ENCODE measurements at regions not wholly inside any gene's neighbourhood (a gene's known extent, or its start where the extent isn't known, plus 50 kb on each side); places are given as distances from the start of the nearest gene placed in this dataset.

DNA sequence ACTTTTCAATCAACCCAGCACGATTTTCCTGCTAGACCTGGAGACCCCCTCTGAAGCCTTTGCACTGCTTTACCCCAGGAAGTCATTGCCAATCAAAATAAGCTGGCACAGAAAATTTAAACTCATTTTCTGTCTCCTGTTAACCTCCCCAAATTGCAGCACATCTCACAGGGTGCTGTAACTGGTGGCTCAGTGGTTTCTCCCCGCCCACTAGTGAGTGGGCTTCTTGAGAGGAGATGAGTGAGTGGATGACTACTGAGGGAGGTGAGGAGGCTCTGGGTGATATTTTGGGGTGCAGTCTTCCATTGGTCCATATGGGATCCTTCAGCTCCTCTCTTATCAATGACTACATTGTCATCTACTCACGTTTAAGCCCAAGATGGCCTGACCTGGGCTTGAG, 239.8 kb upstream of the HS6ST1 start:
- Histone ChIP-seq H3K9me3 (ENCODE audit: control insufficient read depth in 4 of 4, low read length in 3 of 4) (no peaks in the 10 kb centered on the region), H3K36me3 (ENCODE audit: control insufficient read depth in 4 of 4, insufficient read depth in 3 of 4, low read depth in 1 of 4, low read length in 3 of 4) (no peaks in the 10 kb centered on the region), H3K4me3 (ENCODE audit: low read depth in 1 of 3, low read length in 3 of 3) (no peak overlapping the region), H3K9ac (ENCODE audit: low read depth in 1 of 2, low read length in 2 of 2) (no peak overlapping the region), H3K4me1 (ENCODE audit: control insufficient read depth in 4 of 4, insufficient read depth in 4 of 4, low read length in 3 of 4) (no peaks in the 10 kb centered on the region), H3K27ac (ENCODE audit: low read depth in 1 of 2, low read length in 2 of 2) (no peak overlapping the region), H3K27me3 (ENCODE audit: control insufficient read depth in 4 of 4, insufficient read depth in 4 of 4, low read length in 3 of 4) (no peaks in the 10 kb centered on the region)
- DNase-seq (ENCODE audit: low spot score), result no peak
- 74% methylated on average over 3 of the region's 3 CpGs for WGBS
- TF ChIP-seq SP1 (IDR thresholded peaks at IDR 0.05), result no peak
- TF ChIP-seq TAF1 (conservative IDR thresholded peaks at IDR 0.05), result no peak
- TF ChIP-seq RXRA (IDR thresholded peaks at IDR 0.05), result no peak
- TF ChIP-seq EGR1 (IDR thresholded peaks at IDR 0.05; ENCODE audit: low read depth in 2 of 2), result no peak
- TF ChIP-seq, protein P1, sequence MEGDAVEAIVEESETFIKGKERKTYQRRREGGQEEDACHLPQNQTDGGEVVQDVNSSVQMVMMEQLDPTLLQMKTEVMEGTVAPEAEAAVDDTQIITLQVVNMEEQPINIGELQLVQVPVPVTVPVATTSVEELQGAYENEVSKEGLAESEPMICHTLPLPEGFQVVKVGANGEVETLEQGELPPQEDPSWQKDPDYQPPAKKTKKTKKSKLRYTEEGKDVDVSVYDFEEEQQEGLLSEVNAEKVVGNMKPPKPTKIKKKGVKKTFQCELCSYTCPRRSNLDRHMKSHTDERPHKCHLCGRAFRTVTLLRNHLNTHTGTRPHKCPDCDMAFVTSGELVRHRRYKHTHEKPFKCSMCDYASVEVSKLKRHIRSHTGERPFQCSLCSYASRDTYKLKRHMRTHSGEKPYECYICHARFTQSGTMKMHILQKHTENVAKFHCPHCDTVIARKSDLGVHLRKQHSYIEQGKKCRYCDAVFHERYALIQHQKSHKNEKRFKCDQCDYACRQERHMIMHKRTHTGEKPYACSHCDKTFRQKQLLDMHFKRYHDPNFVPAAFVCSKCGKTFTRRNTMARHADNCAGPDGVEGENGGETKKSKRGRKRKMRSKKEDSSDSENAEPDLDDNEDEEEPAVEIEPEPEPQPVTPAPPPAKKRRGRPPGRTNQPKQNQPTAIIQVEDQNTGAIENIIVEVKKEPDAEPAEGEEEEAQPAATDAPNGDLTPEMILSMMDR (IDR thresholded peaks at IDR 0.05; ENCODE audit: low read depth, low read length, missing input control), result no peak
- TF ChIP-seq, protein P2, sequence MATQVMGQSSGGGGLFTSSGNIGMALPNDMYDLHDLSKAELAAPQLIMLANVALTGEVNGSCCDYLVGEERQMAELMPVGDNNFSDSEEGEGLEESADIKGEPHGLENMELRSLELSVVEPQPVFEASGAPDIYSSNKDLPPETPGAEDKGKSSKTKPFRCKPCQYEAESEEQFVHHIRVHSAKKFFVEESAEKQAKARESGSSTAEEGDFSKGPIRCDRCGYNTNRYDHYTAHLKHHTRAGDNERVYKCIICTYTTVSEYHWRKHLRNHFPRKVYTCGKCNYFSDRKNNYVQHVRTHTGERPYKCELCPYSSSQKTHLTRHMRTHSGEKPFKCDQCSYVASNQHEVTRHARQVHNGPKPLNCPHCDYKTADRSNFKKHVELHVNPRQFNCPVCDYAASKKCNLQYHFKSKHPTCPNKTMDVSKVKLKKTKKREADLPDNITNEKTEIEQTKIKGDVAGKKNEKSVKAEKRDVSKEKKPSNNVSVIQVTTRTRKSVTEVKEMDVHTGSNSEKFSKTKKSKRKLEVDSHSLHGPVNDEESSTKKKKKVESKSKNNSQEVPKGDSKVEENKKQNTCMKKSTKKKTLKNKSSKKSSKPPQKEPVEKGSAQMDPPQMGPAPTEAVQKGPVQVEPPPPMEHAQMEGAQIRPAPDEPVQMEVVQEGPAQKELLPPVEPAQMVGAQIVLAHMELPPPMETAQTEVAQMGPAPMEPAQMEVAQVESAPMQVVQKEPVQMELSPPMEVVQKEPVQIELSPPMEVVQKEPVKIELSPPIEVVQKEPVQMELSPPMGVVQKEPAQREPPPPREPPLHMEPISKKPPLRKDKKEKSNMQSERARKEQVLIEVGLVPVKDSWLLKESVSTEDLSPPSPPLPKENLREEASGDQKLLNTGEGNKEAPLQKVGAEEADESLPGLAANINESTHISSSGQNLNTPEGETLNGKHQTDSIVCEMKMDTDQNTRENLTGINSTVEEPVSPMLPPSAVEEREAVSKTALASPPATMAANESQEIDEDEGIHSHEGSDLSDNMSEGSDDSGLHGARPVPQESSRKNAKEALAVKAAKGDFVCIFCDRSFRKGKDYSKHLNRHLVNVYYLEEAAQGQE (IDR thresholded peaks at IDR 0.05), result no peak
- no peak for TF ChIP-seq HNF4A (conservative IDR thresholded peaks at IDR 0.05)
- no peak for TF ChIP-seq RAD21 (IDR thresholded peaks at IDR 0.05)
- TF ChIP-seq, protein P3, sequence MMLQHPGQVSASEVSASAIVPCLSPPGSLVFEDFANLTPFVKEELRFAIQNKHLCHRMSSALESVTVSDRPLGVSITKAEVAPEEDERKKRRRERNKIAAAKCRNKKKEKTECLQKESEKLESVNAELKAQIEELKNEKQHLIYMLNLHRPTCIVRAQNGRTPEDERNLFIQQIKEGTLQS (IDR thresholded peaks at IDR 0.05), result no peak
- TF ChIP-seq, protein P4, sequence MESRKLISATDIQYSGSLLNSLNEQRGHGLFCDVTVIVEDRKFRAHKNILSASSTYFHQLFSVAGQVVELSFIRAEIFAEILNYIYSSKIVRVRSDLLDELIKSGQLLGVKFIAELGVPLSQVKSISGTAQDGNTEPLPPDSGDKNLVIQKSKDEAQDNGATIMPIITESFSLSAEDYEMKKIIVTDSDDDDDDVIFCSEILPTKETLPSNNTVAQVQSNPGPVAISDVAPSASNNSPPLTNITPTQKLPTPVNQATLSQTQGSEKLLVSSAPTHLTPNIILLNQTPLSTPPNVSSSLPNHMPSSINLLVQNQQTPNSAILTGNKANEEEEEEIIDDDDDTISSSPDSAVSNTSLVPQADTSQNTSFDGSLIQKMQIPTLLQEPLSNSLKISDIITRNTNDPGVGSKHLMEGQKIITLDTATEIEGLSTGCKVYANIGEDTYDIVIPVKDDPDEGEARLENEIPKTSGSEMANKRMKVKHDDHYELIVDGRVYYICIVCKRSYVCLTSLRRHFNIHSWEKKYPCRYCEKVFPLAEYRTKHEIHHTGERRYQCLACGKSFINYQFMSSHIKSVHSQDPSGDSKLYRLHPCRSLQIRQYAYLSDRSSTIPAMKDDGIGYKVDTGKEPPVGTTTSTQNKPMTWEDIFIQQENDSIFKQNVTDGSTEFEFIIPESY (IDR thresholded peaks at IDR 0.05), result no peak
- no peak for TF ChIP-seq HNF4G (IDR thresholded peaks at IDR 0.05)
- TF ChIP-seq, protein P5, sequence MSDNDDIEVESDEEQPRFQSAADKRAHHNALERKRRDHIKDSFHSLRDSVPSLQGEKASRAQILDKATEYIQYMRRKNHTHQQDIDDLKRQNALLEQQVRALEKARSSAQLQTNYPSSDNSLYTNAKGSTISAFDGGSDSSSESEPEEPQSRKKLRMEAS (IDR thresholded peaks at IDR 0.05), result no peak
- TF ChIP-seq GABPA (IDR thresholded peaks at IDR 0.05 in 1 of 2, conservative IDR thresholded peaks at IDR 0.05 in 1 of 2), result no peak
- TF ChIP-seq YY1 (IDR thresholded peaks at IDR 0.05), result no peak

DNA sequence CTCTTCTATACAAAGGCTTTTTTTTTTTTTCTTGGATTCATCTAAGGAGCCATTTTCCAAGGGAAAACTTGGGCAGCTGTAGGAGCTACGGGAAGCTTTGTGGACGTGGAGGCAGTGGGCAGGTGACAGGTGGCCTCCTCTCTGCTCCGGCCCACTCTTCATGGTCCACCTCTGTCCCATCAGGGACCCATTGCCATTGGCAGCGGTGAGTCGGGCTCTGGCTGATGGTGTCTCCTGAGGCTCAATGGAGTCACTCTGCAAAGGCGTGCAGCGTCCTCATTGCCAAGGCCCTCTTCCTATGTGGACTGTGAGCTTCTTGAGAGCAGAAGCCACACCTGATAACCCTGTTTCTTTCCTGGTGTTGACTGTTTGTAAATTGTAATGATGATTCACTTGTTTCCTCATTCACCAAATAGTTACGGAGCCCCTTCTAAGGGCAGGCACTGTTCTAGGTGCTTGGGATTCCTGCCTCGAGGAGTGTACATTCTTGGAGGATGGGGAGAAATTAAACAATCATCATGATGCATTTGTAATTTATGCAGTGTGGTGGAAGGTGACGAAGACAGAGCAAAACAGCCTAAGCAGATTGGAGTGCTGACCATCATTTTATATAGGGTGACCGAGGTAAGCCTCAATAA, 240.3 kb upstream of the HS6ST1 start:
- 95% methylated on average over 11 of the region's 11 CpGs for WGBS
- H3K4me3 ChIP-seq (ENCODE audit: low read depth in 1 of 3, low read length in 3 of 3), result no peak overlapping the region
- H3K9ac ChIP-seq (ENCODE audit: low read depth in 1 of 2, low read length in 2 of 2), result no peak overlapping the region
- no peaks in the 10 kb centered on the region for H3K4me1 ChIP-seq (ENCODE audit: control insufficient read depth in 4 of 4, insufficient read depth in 4 of 4, low read length in 3 of 4)
- H3K27me3 ChIP-seq (ENCODE audit: control insufficient read depth in 4 of 4, insufficient read depth in 4 of 4, low read length in 3 of 4), result no peaks in the 10 kb centered on the region
- H3K27ac ChIP-seq (ENCODE audit: low read depth in 1 of 2, low read length in 2 of 2), result no peak overlapping the region
- no peaks in the 10 kb centered on the region for H3K9me3 ChIP-seq (ENCODE audit: control insufficient read depth in 4 of 4, low read length in 3 of 4)
- DNase-seq (ENCODE audit: low spot score), result no peak
- H3K36me3 ChIP-seq (ENCODE audit: control insufficient read depth in 4 of 4, insufficient read depth in 3 of 4, low read depth in 1 of 4, low read length in 3 of 4), result no peaks in the 10 kb centered on the region
- TF ChIP-seq, protein P4 (IDR thresholded peaks at IDR 0.05), result no peak
- TF ChIP-seq GABPA (IDR thresholded peaks at IDR 0.05 in 1 of 2, conservative IDR thresholded peaks at IDR 0.05 in 1 of 2) (no peak), TAF1 (conservative IDR thresholded peaks at IDR 0.05) (no peak), JUND (IDR thresholded peaks at IDR 0.05) (no peak), SP1 (IDR thresholded peaks at IDR 0.05) (no peak), FOXA2 (IDR thresholded peaks at IDR 0.05) (no peak), RAD21 (IDR thresholded peaks at IDR 0.05) (no peak), EGR1 (IDR thresholded peaks at IDR 0.05; ENCODE audit: low read depth in 2 of 2) (no peak), HNF4G (IDR thresholded peaks at IDR 0.05) (no peak), HNF4A (conservative IDR thresholded peaks at IDR 0.05) (no peak), YY1 (IDR thresholded peaks at IDR 0.05) (no peak)
- TF ChIP-seq, protein P5 (IDR thresholded peaks at IDR 0.05), result no peak
- TF ChIP-seq, protein P3 (IDR thresholded peaks at IDR 0.05), result no peak

Data from liver (tissue), 8 donors.